GM12891 (cell line): ENCODE measurements at regions not wholly inside any gene's neighbourhood (a gene's known extent, or its start where the extent isn't known, plus 50 kb on each side); places are given as distances from the start of the nearest gene placed in this dataset.
A peak's percentile ranks its signal among the peaks of the same experiment; 100 is the strongest.

ENCODE experiments used
- DNase-seq: peaks from one replicate; pipeline ENCODE4 v3.0.0; 2011; ENCODE audit warnings: low spot score; ENCODE audit not compliant: insufficient read length
- FAIRE-seq: peaks from 2 replicates; lab custom pipeline; 2011; peaks lifted over from hg19 to GRCh38; lab: Jason Lieb, UNC
- PAX5 ChIP-seq: IDR thresholded peaks from 2 replicates; pipeline ENCODE4 v1.6.1; 2011; ENCODE audit warnings: low read length, moderate library complexity, mild to moderate bottlenecking; ENCODE audit not compliant: insufficient read depth, severe bottlenecking
- POLR2A ChIP-seq: IDR thresholded peaks from 2 replicates; pipeline ENCODE4 v1.6.1; 2011; ENCODE audit warnings: low read depth, low read length, control low read depth
- POLR2AphosphoS5 ChIP-seq: IDR thresholded peaks from 2 replicates; pipeline ENCODE4 v1.6.1; 2011; ENCODE audit warnings: low read depth, low read length, control low read depth
- POU2F2 ChIP-seq: IDR thresholded peaks from 2 replicates; pipeline ENCODE4 v1.6.1; 2011; ENCODE audit warnings: low read depth, mild to moderate bottlenecking, control low read depth, low read length, moderate library complexity
- SPI1 ChIP-seq: IDR thresholded peaks from 2 replicates; pipeline ENCODE4 v1.6.1; 2011; ENCODE audit warnings: low read depth, low read length, control low read depth
- TAF1 ChIP-seq: IDR thresholded peaks from 2 replicates; pipeline ENCODE4 v1.6.1; 2011; ENCODE audit warnings: low read depth, low read length, control low read depth

DNA sequence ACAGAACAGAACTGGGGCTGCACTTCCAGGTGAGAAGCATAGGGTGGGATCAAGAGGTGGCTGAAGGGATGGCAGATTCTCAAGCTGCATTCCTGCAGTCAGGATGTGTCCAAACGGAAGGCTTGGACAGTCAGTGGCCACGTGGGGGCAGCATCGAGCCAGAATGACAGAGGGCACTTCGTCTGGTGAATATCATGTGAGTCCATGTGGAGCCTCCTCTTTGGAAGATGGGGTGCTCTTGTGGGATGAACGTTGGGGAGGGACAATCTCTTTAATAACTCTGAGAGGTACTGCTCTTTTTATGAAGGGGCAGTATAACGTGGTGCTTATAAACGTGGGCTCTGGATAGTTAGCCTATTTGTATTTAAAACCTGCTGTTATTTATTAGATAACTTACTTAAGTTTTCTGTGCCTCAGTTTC is 154.9 kb upstream of the NAV2 start:
- FAIRE-seq (peak; percentile 88), DNase-seq (peak; percentile 25)
- TF ChIP-seq POLR2AphosphoS5, result no peak
- no peak for TF ChIP-seq PAX5
- TF ChIP-seq POU2F2, result no peak
- TF ChIP-seq TAF1, result no peak
- TF ChIP-seq SPI1, result no peak
- TF ChIP-seq POLR2A, result no peak

- DNase-seq, result no peak
- TF ChIP-seq SPI1 (no peak), POLR2AphosphoS5 (no peak), TAF1 (no peak), POLR2A (no peak), POU2F2 (no peak), PAX5 (no peak)
- no peak for FAIRE-seq
These were observed 155.5 kb upstream of the NAV2 start for GRCh38 chr11:19557185-19557584.

DNA sequence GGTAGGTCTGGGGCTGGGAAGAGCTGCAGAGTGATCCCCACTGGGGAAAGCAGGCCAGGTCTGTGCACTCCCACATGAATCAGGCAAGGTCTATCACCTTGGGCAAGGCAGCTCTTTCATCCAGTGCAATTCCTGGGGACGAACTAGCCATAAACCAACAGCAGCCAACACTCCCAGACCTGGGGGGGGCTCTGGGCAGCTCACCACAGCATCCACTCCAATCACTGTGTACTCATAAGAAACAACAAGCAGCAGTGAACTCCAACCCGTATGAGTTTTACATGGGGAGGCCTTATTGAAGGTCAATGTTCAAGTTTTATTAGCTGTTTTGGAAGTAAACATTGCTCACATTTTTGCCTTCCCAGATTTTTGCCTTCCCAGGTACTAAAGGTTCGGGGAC is 157.4 kb upstream of the NAV2 start:
- TF ChIP-seq PAX5 (no peak), POU2F2 (no peak), SPI1 (no peak), TAF1 (no peak), POLR2AphosphoS5 (no peak)
- FAIRE-seq, result no peak
- no peak for DNase-seq

DNA sequence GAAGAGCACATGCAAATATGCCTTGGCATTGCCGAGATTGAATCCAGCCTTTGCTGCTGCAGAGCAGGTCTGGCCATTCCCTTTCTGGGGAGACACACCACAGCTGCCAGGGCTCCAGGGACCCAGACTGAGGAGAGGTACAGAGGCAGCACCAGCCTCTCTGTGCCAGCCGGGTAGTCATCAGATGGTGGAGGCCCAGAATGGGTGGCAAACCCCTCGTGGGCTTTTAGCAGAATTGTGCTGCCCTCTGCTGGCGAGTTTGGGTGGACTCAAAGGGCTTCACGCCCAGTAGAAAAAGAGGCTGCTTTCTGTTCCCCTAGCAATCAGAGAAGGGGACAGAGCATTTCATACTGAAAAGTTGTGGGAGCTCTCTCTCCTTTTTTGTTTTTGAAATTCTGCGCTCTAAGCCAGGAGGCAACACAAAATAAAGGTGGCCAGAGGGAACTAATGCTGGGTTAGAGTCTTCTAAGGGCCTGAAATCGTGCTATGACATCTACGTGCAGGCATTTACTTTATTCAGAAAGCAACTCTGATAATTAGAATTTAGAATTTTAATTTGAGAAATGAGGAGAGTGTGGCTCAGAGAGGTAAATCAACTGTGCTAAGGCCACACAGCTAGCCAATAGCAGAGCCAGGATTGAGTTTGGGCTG is 158.8 kb upstream of the NAV2 start:
- TF ChIP-seq POLR2A, result no peak
- TF ChIP-seq PAX5, result no peak
- no peak for TF ChIP-seq POLR2AphosphoS5
- no peak for TF ChIP-seq SPI1
- no peak for TF ChIP-seq TAF1
- no peak for TF ChIP-seq POU2F2
- DNase-seq (peak; percentile 43), FAIRE-seq (peak; percentile 75)

GRCh38 chr11:19552656-19553260 is 159.9 kb upstream of the NAV2 start:
- TF ChIP-seq POU2F2 (no peak), TAF1 (no peak), POLR2A (no peak), POLR2AphosphoS5 (no peak)
- no peak for DNase-seq
- FAIRE-seq, result no peak

DNA sequence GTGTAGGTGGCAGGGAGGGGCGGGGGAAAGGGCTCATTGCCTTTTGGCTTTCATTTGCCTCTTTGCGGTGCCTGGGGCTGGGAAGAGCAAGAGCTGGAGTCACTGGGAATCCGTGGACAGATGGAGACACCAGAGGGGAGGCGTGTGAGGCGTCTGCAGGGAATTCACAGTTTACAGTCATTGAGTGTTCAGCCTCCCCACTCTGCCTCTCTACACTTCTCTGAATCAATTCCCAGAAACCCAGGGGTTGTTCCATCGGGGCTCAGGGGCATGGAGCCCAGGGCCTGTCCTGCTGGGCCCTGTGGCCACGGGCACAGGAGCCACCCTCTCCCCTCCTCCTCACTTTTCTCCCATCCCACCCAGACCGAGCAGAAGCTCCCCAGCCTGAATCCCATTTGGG is 160.5 kb upstream of the NAV2 start:
- DNase-seq, result no peak
- no peak for TF ChIP-seq PAX5

GRCh38 chr11:19551457-19551856 is 161.2 kb upstream of the NAV2 start:
- FAIRE-seq (peak; percentile 28), DNase-seq (no peak)
- no peak for TF ChIP-seq PAX5
- TF ChIP-seq POLR2AphosphoS5, result no peak
- no peak for TF ChIP-seq POLR2A
- TF ChIP-seq SPI1, result no peak
- TF ChIP-seq TAF1, result no peak
- no peak for TF ChIP-seq POU2F2

More for the DNA sequence above, 160.5 kb upstream of the NAV2 start:
- FAIRE-seq, result no peak

- DNase-seq (no peak), FAIRE-seq (no peak)
- no peak for TF ChIP-seq POU2F2
- no peak for TF ChIP-seq SPI1
- no peak for TF ChIP-seq POLR2A
These were observed 165.6 kb upstream of the NAV2 start for GRCh38 chr11:19547044-19547443.

DNA sequence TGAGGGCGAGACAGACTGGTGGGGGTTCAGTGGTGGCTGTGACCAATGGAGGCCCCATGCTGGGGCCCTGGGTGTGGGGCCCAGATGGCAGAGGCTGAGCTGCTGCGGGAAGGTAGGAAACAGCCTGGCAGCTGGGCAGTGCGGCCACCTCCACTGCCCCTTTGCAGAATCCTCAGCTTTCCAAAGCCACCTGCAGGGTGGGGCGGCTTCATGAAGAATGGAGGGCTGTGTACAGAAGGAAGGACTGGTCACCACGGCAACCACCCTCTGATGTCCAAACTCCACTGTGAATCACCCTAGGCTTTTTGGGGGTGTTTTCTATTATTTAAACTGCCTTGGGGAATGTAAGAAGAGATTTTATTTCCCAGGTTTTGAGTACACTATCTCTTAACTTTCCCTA is 166.3 kb upstream of the NAV2 start:
- no peak for DNase-seq
- TF ChIP-seq TAF1 (no peak), PAX5 (no peak), SPI1 (no peak), POLR2A (no peak), POU2F2 (no peak), POLR2AphosphoS5 (no peak)
- no peak for FAIRE-seq

DNA sequence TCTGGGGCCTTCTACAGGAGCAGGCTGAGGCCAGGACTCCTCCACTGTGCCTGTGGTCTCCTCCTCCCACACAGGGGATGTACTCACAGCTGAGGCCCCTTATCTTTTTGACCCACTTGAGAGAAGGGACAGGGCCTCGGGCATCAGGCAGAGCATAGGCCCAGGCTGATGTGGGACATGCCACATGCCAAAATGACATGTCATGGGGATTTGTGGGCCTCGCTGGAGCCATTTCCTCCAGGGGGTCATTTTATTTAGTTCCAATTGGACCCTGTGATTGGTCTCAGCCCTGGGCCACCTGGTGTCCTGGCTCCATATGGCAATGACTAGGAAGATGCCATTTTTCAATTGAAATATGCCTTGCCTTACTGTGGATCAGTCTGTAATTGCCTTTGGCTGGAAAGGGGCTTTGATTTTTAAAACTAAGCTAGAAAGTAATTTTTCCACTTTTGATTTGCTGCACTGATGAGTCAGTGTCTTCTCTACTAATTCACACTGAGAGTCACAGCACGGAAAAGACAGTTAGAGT is 171.1 kb upstream of the NAV2 start:
- DNase-seq (no peak), FAIRE-seq (no peak)
- no peak for TF ChIP-seq POLR2A
- TF ChIP-seq PAX5, result no peak
- no peak for TF ChIP-seq POU2F2
- no peak for TF ChIP-seq TAF1
